ENCODE measurements at regions not wholly inside any gene's neighbourhood (a gene's known extent, or its start where the extent isn't known, plus 50 kb on each side); places are given as distances from the start of the nearest gene placed in this dataset.

DNA sequence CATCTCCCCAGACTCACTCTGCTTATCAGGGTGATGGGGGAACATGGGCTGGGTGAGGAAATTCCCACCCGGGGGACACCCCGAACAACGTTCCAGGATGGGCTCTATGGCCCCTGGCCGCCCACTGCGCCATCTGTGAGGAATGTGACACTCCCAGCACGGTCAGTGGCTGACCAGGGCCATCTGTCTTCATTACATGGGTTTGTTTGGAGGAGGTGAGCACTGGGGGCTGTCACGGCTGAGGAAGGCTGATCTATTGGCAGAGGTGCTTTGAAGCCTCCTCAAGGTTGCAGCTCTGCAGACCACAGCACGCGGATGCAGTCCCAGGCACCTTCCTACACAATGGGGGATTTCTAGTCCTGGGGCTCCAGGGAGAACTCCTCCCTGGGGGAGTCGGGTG lies 214.1 kb upstream of the FOXF1 start:
- Histone ChIP-seq H3K9me3 (ENCODE audit: control insufficient read depth, insufficient read depth, low read length) (no peaks in the 10 kb centered on the region), H3K79me2 (ENCODE audit: control insufficient read depth, low read length) (no peaks in the 10 kb centered on the region), H3K9me2 (replicated peaks; ENCODE audit: control insufficient read depth, low read length) (no peaks in the 10 kb centered on the region), H3K4me1 (ENCODE audit: control insufficient read depth, low read length) (no peaks in the 10 kb centered on the region), H3K36me3 (ENCODE audit: control insufficient read depth, low read length) (no peaks in the 10 kb centered on the region), H3K4me2 (ENCODE audit: low read length) (no peak overlapping the region), H3F3A (ENCODE audit: control insufficient read depth, insufficient read depth) (no peaks in the 10 kb centered on the region), H3K27me3 (ENCODE audit: control insufficient read depth, low read length) (peaks cover 12% of the 10 kb centered on the region), H3K4me3 (ENCODE audit: low read length) (no peak overlapping the region), H3K27ac (ENCODE audit: low read depth, low read length) (no peak overlapping the region), H4K20me1 (ENCODE audit: control insufficient read depth, insufficient read depth, low read depth, low read length) (no peaks in the 10 kb centered on the region)
- no peak for TF ChIP-seq EZH2phosphoT487 (IDR thresholded peaks at IDR 0.05; ENCODE audit: borderline replicate concordance, low read length)
- TF ChIP-seq, protein P1, sequence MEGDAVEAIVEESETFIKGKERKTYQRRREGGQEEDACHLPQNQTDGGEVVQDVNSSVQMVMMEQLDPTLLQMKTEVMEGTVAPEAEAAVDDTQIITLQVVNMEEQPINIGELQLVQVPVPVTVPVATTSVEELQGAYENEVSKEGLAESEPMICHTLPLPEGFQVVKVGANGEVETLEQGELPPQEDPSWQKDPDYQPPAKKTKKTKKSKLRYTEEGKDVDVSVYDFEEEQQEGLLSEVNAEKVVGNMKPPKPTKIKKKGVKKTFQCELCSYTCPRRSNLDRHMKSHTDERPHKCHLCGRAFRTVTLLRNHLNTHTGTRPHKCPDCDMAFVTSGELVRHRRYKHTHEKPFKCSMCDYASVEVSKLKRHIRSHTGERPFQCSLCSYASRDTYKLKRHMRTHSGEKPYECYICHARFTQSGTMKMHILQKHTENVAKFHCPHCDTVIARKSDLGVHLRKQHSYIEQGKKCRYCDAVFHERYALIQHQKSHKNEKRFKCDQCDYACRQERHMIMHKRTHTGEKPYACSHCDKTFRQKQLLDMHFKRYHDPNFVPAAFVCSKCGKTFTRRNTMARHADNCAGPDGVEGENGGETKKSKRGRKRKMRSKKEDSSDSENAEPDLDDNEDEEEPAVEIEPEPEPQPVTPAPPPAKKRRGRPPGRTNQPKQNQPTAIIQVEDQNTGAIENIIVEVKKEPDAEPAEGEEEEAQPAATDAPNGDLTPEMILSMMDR (IDR thresholded peaks at IDR 0.05; ENCODE audit: low read depth, low read length, poor library complexity, severe bottlenecking), result no peak

DNA sequence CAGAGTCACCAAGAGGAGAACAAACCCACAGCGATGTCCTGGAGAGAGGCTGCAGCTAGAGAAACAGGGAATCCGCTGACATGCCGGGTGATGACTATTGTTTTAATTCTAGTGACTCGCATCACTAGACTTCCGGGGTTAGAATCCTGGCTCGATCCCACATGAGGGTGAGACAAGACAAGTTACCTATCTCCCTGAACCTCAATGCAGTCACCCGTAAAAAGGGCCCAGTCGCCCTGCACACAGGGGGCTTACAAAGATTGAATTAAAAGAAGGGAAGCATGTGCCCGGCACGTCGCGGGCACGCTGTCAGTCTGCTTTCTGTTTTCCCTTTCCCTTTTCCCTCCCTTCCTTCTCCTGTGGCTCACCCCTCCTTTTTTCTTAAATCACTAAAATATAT lies 212.9 kb upstream of the FOXF1 start:
- Histone ChIP-seq H3K4me3 (ENCODE audit: low read length) (no peak overlapping the region), H4K20me1 (ENCODE audit: control insufficient read depth, insufficient read depth, low read depth, low read length) (no peaks in the 10 kb centered on the region), H3F3A (ENCODE audit: control insufficient read depth, insufficient read depth) (no peaks in the 10 kb centered on the region), H3K27me3 (ENCODE audit: control insufficient read depth, low read length) (peaks cover 14% of the 10 kb centered on the region), H3K4me2 (ENCODE audit: low read length) (no peak overlapping the region), H3K4me1 (ENCODE audit: control insufficient read depth, low read length) (no peaks in the 10 kb centered on the region), H3K79me2 (ENCODE audit: control insufficient read depth, low read length) (no peaks in the 10 kb centered on the region), H3K9me2 (replicated peaks; ENCODE audit: control insufficient read depth, low read length) (no peaks in the 10 kb centered on the region), H3K36me3 (ENCODE audit: control insufficient read depth, low read length) (no peaks in the 10 kb centered on the region), H3K27ac (ENCODE audit: low read depth, low read length) (no peak overlapping the region), H3K9me3 (ENCODE audit: control insufficient read depth, insufficient read depth, low read length) (no peaks in the 10 kb centered on the region)
- TF ChIP-seq, protein P1 (IDR thresholded peaks at IDR 0.05; ENCODE audit: low read depth, low read length, poor library complexity, severe bottlenecking), result no peak

DNA sequence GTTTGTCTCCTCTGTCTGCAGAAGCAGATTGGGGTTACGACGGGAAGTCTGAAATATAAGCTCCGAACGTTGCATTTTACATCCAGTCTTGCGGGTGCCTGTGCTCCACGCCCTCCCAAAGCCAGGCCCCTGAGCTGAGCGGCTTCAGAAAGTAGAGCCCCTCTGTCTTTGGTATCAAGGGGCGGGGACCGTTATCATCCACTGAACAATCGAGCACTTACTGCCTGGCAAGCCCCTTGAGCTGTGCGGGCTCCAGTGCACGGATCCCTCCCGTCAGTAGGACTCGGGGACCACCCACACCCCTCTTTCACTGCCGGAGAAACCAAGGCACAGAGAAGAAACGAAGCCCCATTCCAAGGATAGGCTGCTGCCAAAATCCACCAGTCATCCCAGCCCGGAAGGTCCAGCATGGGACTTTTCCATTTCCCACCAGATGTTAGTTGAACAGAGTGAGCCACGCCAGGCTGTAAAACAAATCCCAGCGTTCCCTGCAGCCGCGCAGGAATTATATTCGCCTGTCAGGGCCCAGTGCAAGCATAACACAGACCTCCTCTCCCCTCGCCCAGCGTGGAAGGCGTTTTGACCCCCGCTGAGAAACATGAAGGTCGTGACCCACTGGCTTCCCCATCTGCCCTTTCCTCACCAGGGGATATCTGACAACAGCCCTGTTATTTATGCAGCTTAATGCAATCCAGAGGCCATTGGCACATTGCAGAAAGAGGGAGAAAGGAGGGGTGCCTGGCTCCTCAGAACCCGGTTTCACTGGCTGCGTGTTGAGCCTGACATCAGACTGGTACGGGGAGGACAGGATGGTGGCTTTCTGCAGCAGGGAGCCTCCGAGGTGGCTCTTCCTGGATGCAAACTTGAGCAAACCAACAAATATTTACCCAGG lies 212.2 kb upstream of the FOXF1 start:
- H3K4me3 ChIP-seq (ENCODE audit: low read length), result no peak overlapping the region
- H3K4me2 ChIP-seq (ENCODE audit: low read length), result no peak overlapping the region
- H3K36me3 ChIP-seq (ENCODE audit: control insufficient read depth, low read length), result no peaks in the 10 kb centered on the region
- no peaks in the 10 kb centered on the region for H3K9me3 ChIP-seq (ENCODE audit: control insufficient read depth, insufficient read depth, low read length)
- H3K27ac ChIP-seq (ENCODE audit: low read depth, low read length), result no peak overlapping the region
- H3K9me2 ChIP-seq (replicated peaks; ENCODE audit: control insufficient read depth, low read length), result no peaks in the 10 kb centered on the region
- no peak for TF ChIP-seq EZH2phosphoT487 (IDR thresholded peaks at IDR 0.05; ENCODE audit: borderline replicate concordance, low read length)
- TF ChIP-seq, protein P1 (IDR thresholded peaks at IDR 0.05; ENCODE audit: low read depth, low read length, poor library complexity, severe bottlenecking), result no peak
- H3K27me3 ChIP-seq (ENCODE audit: control insufficient read depth, low read length), result peaks cover 15% of the 10 kb centered on the region
- H3F3A ChIP-seq (ENCODE audit: control insufficient read depth, insufficient read depth), result no peaks in the 10 kb centered on the region
- no peaks in the 10 kb centered on the region for H4K20me1 ChIP-seq (ENCODE audit: control insufficient read depth, insufficient read depth, low read depth, low read length)
- no peaks in the 10 kb centered on the region for H3K4me1 ChIP-seq (ENCODE audit: control insufficient read depth, low read length)
- no peaks in the 10 kb centered on the region for H3K79me2 ChIP-seq (ENCODE audit: control insufficient read depth, low read length)

Measured in DOHH2 (cell line).